ENCODE measurements at regions not wholly inside any gene's neighbourhood (a gene's known extent, or its start where the extent isn't known, plus 50 kb on each side); places are given as distances from the start of the nearest gene placed in this dataset.

- TF ChIP-seq, protein P1, sequence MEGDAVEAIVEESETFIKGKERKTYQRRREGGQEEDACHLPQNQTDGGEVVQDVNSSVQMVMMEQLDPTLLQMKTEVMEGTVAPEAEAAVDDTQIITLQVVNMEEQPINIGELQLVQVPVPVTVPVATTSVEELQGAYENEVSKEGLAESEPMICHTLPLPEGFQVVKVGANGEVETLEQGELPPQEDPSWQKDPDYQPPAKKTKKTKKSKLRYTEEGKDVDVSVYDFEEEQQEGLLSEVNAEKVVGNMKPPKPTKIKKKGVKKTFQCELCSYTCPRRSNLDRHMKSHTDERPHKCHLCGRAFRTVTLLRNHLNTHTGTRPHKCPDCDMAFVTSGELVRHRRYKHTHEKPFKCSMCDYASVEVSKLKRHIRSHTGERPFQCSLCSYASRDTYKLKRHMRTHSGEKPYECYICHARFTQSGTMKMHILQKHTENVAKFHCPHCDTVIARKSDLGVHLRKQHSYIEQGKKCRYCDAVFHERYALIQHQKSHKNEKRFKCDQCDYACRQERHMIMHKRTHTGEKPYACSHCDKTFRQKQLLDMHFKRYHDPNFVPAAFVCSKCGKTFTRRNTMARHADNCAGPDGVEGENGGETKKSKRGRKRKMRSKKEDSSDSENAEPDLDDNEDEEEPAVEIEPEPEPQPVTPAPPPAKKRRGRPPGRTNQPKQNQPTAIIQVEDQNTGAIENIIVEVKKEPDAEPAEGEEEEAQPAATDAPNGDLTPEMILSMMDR (IDR thresholded peaks at IDR 0.05; ENCODE audit: extremely low read depth, insufficient read depth, missing control alignments): no peak
- no peak for DNase-seq (ENCODE audit: low spot score)
- in situ Hi-C loops (cut with MboI; ENCODE audit: low pct_unique_long_range_greater_than_20kb, low sequenced_read_pairs, unreplicated experiment): no loop called here
Measured at GRCh38 chr18:24530630-24531111, 70.2 kb downstream of the HRH4 start.

DNA sequence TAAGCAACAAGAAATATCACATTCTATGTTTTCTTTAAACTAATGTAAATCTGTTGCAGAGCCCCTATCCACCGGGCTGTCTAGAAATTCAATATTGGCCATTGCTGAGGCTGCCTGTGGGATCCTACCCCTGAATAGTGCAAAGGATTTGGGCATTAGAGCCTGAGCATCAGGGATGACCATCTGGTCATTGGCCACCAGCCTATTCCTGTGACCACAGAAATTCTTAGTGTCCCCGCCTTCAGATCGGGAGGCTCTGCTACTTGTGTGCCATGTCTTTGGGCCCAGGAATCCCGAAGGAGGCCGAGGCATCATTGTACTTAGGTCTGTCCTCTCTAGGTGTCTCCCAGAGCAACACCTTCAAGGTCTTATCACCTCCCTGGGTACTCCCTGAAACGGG, 73.8 kb downstream of the HRH4 start:
- no peak for DNase-seq (ENCODE audit: low spot score)
- TF ChIP-seq, protein P1 (IDR thresholded peaks at IDR 0.05; ENCODE audit: extremely low read depth, insufficient read depth, missing control alignments): no peak
- in situ Hi-C loops (cut with MboI; ENCODE audit: low pct_unique_long_range_greater_than_20kb, low sequenced_read_pairs, unreplicated experiment): no loop called here

DNA sequence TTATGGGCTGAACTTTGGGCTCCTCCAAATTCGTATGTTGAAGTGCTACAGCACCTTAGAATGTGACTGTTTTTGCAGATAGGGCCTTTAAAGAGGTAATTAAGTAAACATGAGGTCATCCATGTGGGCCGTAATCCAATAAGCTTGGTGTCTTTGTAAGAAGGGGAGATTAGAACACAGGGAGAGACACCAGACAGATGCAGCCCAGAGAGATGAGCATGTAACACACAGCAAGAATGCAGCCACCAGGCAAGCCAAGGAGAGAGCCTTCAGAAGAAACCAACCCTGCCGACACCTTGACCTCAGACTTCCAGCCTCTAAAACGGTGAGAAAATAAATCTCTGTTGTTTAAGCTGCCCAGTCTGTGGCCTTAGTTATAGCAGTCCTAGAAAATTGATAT, 74.3 kb downstream of the HRH4 start:
- TF ChIP-seq, protein P1 (IDR thresholded peaks at IDR 0.05; ENCODE audit: extremely low read depth, insufficient read depth, missing control alignments): no peak
- no peak for DNase-seq (ENCODE audit: low spot score)
- in situ Hi-C loops (cut with MboI; ENCODE audit: low pct_unique_long_range_greater_than_20kb, low sequenced_read_pairs, unreplicated experiment): no loop called here

DNA sequence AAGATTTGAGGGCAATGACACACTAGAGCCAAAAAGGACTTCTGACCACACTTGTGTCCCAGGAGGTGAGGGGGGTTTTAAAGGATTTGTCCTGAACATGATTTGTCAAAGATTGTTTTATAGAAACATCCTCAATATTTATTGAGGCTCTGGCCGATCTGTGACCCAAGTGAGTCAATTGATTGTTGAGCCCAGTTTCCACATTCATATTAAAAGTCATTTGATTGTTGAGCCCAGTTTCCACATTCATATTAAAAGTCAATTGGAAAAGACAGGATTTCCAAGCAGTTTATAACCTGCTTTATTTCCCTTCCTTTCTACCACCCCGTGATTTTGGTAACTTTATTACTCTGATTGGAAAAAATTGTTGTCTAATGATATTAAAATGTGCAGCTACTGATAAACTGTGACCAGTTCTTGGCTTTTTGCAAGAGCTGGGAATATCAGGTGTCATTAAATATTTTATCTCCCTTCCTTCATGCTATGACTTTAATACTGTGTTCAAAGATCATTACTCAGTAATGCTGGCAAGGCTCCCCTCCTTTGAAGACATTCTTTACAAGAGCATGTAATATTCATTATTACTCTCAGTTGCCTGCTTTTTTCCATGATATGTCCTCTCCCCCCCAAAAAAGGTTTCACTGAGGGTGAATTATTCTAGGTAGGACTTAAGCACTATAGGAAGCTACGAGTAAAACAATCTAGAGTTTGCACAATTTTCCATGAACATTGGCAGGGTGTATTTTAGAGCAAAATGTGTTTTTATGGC, 75.3 kb downstream of the HRH4 start:
- in situ Hi-C loops (cut with MboI; ENCODE audit: low pct_unique_long_range_greater_than_20kb, low sequenced_read_pairs, unreplicated experiment): no loop called here
- TF ChIP-seq, protein P1 (IDR thresholded peaks at IDR 0.05; ENCODE audit: extremely low read depth, insufficient read depth, missing control alignments): no peak
- DNase-seq (ENCODE audit: low spot score): no peak

- in situ Hi-C loops (cut with MboI; ENCODE audit: low pct_unique_long_range_greater_than_20kb, low sequenced_read_pairs, unreplicated experiment): no loop called here
Measured at GRCh38 chr18:24536326-24536725, 75.9 kb downstream of the HRH4 start.

DNA sequence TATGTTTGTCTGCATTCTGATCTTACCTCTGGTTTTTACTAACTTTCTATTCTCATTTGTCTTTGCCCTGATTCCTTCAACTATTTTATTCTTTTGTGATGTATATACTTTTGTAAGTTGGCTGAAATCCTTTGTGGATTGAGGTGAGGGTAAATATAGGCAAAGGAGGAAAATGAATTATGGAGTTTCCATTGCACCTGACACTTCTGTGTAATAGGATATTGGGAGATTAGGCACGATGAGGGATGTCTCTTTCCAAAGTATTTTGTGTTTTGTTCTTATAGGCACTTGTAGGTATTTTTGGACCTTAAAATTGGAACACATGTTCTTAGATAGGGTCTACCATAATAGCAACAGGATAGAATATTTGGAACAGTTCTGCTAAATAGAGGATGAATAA, 76.4 kb downstream of the HRH4 start:
- in situ Hi-C loops (cut with MboI; ENCODE audit: low pct_unique_long_range_greater_than_20kb, low sequenced_read_pairs, unreplicated experiment): no loop called here

More at GRCh38 chr18:24536326-24536725, 75.9 kb downstream of the HRH4 start:
- DNase-seq (ENCODE audit: low spot score): no peak
- TF ChIP-seq, protein P1 (IDR thresholded peaks at IDR 0.05; ENCODE audit: extremely low read depth, insufficient read depth, missing control alignments): no peak

More for the DNA sequence above, 76.4 kb downstream of the HRH4 start:
- TF ChIP-seq, protein P1 (IDR thresholded peaks at IDR 0.05; ENCODE audit: extremely low read depth, insufficient read depth, missing control alignments): no peak
- DNase-seq (ENCODE audit: low spot score): no peak
